H9 (cell line): ENCODE measurements at regions not wholly inside any gene's neighbourhood (a gene's known extent, or its start where the extent isn't known, plus 50 kb on each side); places are given as distances from the start of the nearest gene placed in this dataset.

Experiments
- DNase-seq: peaks from one replicate; pipeline ENCODE4 v3.0.0-alpha.2; 2017
- H2AFZ ChIP-seq: one replicate; pipeline ENCODE4 v1.6.1; 2013; ENCODE audit warnings: mild to moderate bottlenecking, low read length, control low read depth, moderate library complexity
- H2AK5ac ChIP-seq: 2 replicates; pipeline ENCODE4 v1.6.1; 2013; ENCODE audit warnings: low read length, control low read depth, mixed read lengths; ENCODE audit not compliant: insufficient read length
- H2BK120ac ChIP-seq: one replicate; pipeline ENCODE4 v1.6.1; 2013; ENCODE audit warnings: low read depth, mild to moderate bottlenecking, low read length, control low read depth, inconsistent platforms; ENCODE audit not compliant: poor library complexity, severe bottlenecking
- H2BK12ac ChIP-seq: 2 replicates; pipeline ENCODE4 v1.6.1; 2013; ENCODE audit warnings: low read length, control low read depth, mixed read lengths, low read depth; ENCODE audit not compliant: insufficient read length
- H2BK15ac ChIP-seq: 2 replicates; pipeline ENCODE4 v1.6.1; 2013; ENCODE audit warnings: low read depth, low read length, control low read depth
- H2BK20ac ChIP-seq: one replicate; pipeline ENCODE4 v1.6.1; 2013; ENCODE audit warnings: low read depth, mild to moderate bottlenecking, low read length, control low read depth, inconsistent platforms; ENCODE audit not compliant: poor library complexity, severe bottlenecking
- H2BK5ac ChIP-seq: 2 replicates; pipeline ENCODE4 v1.6.1; 2013; ENCODE audit warnings: low read length, control low read depth, mixed read lengths; ENCODE audit not compliant: insufficient read length
- H3K14ac ChIP-seq: 2 replicates; pipeline ENCODE4 v1.6.1; 2013; ENCODE audit warnings: low read length, control low read depth; ENCODE audit not compliant: insufficient read depth
- H3K18ac ChIP-seq: 2 replicates; pipeline ENCODE4 v1.6.1; 2013; ENCODE audit warnings: low read depth, mild to moderate bottlenecking, mixed read lengths, low read length, control low read depth; ENCODE audit not compliant: insufficient read length
- H3K23ac ChIP-seq: 2 replicates; pipeline ENCODE4 v1.6.1; 2013; ENCODE audit warnings: low read length, control low read depth, mixed read lengths, low read depth; ENCODE audit not compliant: insufficient read length
- H3K23me2 ChIP-seq: 2 replicates; pipeline ENCODE4 v1.6.1; 2013; ENCODE audit warnings: low read depth, mild to moderate bottlenecking, mixed read lengths, low read length, control low read depth; ENCODE audit not compliant: insufficient read length, poor library complexity, severe bottlenecking
- H3K27ac ChIP-seq: 2 replicates; pipeline ENCODE4 v1.5.1; 2013; ENCODE audit warnings: low read length, control low read depth, mixed read lengths, low read depth; ENCODE audit not compliant: insufficient read length
- H3K27me3 ChIP-seq: 2 replicates; pipeline ENCODE4 v1.6.1; 2013; ENCODE audit warnings: low read length, control low read depth, inconsistent platforms; ENCODE audit not compliant: insufficient read depth
- H3K4ac ChIP-seq: 2 replicates; pipeline ENCODE4 v1.6.1; 2013; ENCODE audit warnings: low read depth, mild to moderate bottlenecking, control low read depth, inconsistent platforms, low read length, moderate library complexity
- H3K4me1 ChIP-seq: 2 replicates; pipeline ENCODE4 v1.6.1; 2013; ENCODE audit warnings: low read length, control low read depth, inconsistent platforms; ENCODE audit not compliant: insufficient read depth
- H3K4me2 ChIP-seq: 2 replicates; pipeline ENCODE4 v1.6.1; 2013; ENCODE audit warnings: low read length, control low read depth, mixed read lengths; ENCODE audit not compliant: insufficient read length, insufficient read depth
- H3K56ac ChIP-seq: 2 replicates; pipeline ENCODE4 v1.6.1; 2013; ENCODE audit warnings: low read depth, mild to moderate bottlenecking, mixed read lengths, low read length, control low read depth; ENCODE audit not compliant: insufficient read length
- H3K79me1 ChIP-seq: 2 replicates; pipeline ENCODE4 v1.6.1; 2013; ENCODE audit warnings: low read depth, mild to moderate bottlenecking, moderate library complexity, low read length, control low read depth, inconsistent platforms; ENCODE audit not compliant: insufficient read depth, poor library complexity, severe bottlenecking
- H3K79me2 ChIP-seq: 2 replicates; pipeline ENCODE4 v1.6.1; 2013; ENCODE audit warnings: low read length, control low read depth, inconsistent platforms; ENCODE audit not compliant: insufficient read depth
- H3K9ac ChIP-seq: 2 replicates; pipeline ENCODE4 v1.6.1; 2013; ENCODE audit warnings: low read length, control low read depth, mixed read lengths; ENCODE audit not compliant: insufficient read length; ENCODE audit errors: extremely low read depth
- H3K9me3 ChIP-seq: one replicate; pipeline ENCODE4 v1.6.1; 2013; ENCODE audit warnings: low read depth, low read length, inconsistent platforms; ENCODE audit not compliant: control insufficient read depth
- H3T11ph ChIP-seq: one replicate; pipeline ENCODE4 v1.6.1; 2013; ENCODE audit warnings: mild to moderate bottlenecking, low read length, control low read depth, inconsistent platforms
- H4K20me1 ChIP-seq: one replicate; pipeline ENCODE4 v1.6.1; 2013; ENCODE audit not compliant: control insufficient read depth, insufficient read length, insufficient read depth
- H4K5ac ChIP-seq: 2 replicates; pipeline ENCODE4 v1.6.1; 2013; ENCODE audit warnings: low read depth, mild to moderate bottlenecking, mixed read lengths, low read length, control low read depth; ENCODE audit not compliant: insufficient read length
- H4K8ac ChIP-seq: replicated peaks from 2 replicates; pipeline ENCODE4 v1.6.1; 2013; ENCODE audit warnings: low read length, control low read depth, mixed read lengths, low read depth; ENCODE audit not compliant: insufficient read length
- H4K91ac ChIP-seq: 2 replicates; pipeline ENCODE4 v1.6.1; 2013; ENCODE audit warnings: low read depth, mild to moderate bottlenecking, moderate library complexity, mixed read lengths, low read length, control low read depth; ENCODE audit not compliant: insufficient read length
- H3K27ac Mint-ChIP-seq, 3 experiments: 2 replicates in 2 of 3; 3 replicates in 1 of 3; pipeline ENCODE4 v1.8.0; 2020 to 2021; ENCODE audit warnings: mixed read lengths in 3 of 3, mild to moderate bottlenecking in 1 of 3, moderate library complexity in 1 of 3
- H3K27me3 Mint-ChIP-seq: 2 replicates; pipeline ENCODE4 v1.8.0; 2021; ENCODE audit warnings: low read depth, mild to moderate bottlenecking, moderate library complexity, mixed read lengths
- H3K36me3 Mint-ChIP-seq, 3 experiments: 2 replicates in 2 of 3; 3 replicates in 1 of 3; pipeline ENCODE4 v1.8.0; 2020 to 2021; ENCODE audit warnings: low read depth in 3 of 3, mixed read lengths in 3 of 3; ENCODE audit not compliant: insufficient read depth in 1 of 3
- H3K4me1 Mint-ChIP-seq, 2 experiments: 2 replicates each; pipeline ENCODE4 v1.8.0; 2020; ENCODE audit warnings: mixed read lengths in 2 of 2
- H3K4me3 Mint-ChIP-seq, 2 experiments: 2 replicates in 1 of 2; 3 replicates in 1 of 2; pipeline ENCODE4 v1.8.0; 2020 to 2021; ENCODE audit warnings: mild to moderate bottlenecking in 2 of 2, mixed read lengths in 2 of 2, moderate library complexity in 1 of 2
- H3K9me3 Mint-ChIP-seq, 2 experiments: 2 replicates in 1 of 2; 3 replicates in 1 of 2; pipeline ENCODE4 v1.8.0; 2020; ENCODE audit warnings: mild to moderate bottlenecking in 2 of 2, mixed read lengths in 2 of 2, moderate library complexity in 1 of 2
- CTCF ChIP-seq: fragments of 200-600 bp; sonication (generic); conservative IDR thresholded peaks from 3 replicates; pipeline ENCODE4 v1.8.0; 2021; ENCODE audit warnings: antibody characterized with exemption, mild to moderate bottlenecking
- WGBS: extraction: QIAGEN DNeasy Blood & Tissue Kit; methylation state at CpG from one replicate; pipeline ENCODE4 v1.1.7; 2013; ENCODE audit warnings: missing lambda C conversion rate, low lambda C conversion rate, mixed read lengths; ENCODE audit not compliant: insufficient read length; ENCODE audit errors: extremely low coverage; 5-methylcytosine and 5-hydroxymethylcytosine counted together

DNA sequence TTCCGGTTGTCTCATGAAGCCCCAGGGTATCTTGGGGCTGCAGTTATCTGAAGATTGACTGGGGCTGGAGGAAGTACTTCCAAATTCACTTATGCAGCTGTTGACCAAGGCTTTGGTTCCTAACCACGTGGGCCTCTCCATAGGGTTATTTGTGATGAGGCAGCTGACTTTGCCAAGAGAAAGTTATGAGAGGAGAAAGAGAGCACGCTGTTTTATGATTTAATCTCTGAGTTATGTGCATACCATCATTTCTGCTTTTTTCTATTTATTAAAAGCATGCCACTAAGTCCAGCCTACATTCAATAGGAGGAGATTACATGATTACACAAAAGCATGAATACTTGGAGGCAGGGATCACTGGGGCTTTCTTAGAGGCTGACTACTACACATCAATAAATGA lies 215.5 kb downstream of the NHLRC3 start:
- H3K36me3 Mint-ChIP-seq = no peaks in the 10 kb centered on the region

More for the DNA sequence above, 215.5 kb downstream of the NHLRC3 start:
- H2BK5ac ChIP-seq = no peak overlapping the region
- H2BK15ac ChIP-seq = no peak overlapping the region
- no peak overlapping the region for H3K9ac ChIP-seq
- H2BK20ac ChIP-seq = no peak overlapping the region
- H3K23ac ChIP-seq = no peak overlapping the region
- no peak for TF ChIP-seq CTCF
- no peak overlapping the region for H2AK5ac ChIP-seq
- no peaks in the 10 kb centered on the region for H3K79me1 ChIP-seq
- H3K27ac ChIP-seq = no peak overlapping the region
- H3K9me3 Mint-ChIP-seq = no peaks in the 10 kb centered on the region
- no peak overlapping the region for H3K4me3 Mint-ChIP-seq
- no peak overlapping the region for H4K91ac ChIP-seq
- no CpG with 5 or more reads among the region's 3 CpGs for WGBS
- no peak overlapping the region for H3K56ac ChIP-seq
- no peaks in the 10 kb centered on the region for H3K23me2 ChIP-seq
- H3K27me3 Mint-ChIP-seq = peaks cover 2% of the 10 kb centered on the region; the same call in 1 of the 2 replicates
- no peak overlapping the region for H2BK12ac ChIP-seq
- DNase-seq = no peak
- H2BK120ac ChIP-seq = no peak overlapping the region
- no peak overlapping the region for H3K4ac ChIP-seq
- H4K5ac ChIP-seq = no peak overlapping the region
- no peak overlapping the region for H3K27ac Mint-ChIP-seq
- no peak overlapping the region for H3K14ac ChIP-seq
- H3T11ph ChIP-seq = no peak overlapping the region
- peaks cover 0 to 2% of the 10 kb centered on the region in 2 experiments; a peak in 1 of 4 replicates for H3K4me1 Mint-ChIP-seq
- H2AFZ ChIP-seq = no peak overlapping the region
- H3K9me3 ChIP-seq = no peaks in the 10 kb centered on the region
- H4K20me1 ChIP-seq = no peaks in the 10 kb centered on the region
- H3K27me3 ChIP-seq = no peaks in the 10 kb centered on the region
- H4K8ac ChIP-seq = no peak overlapping the region
- H3K79me2 ChIP-seq = no peaks in the 10 kb centered on the region
- no peak overlapping the region for H3K4me2 ChIP-seq
- H3K4me1 ChIP-seq = no peaks in the 10 kb centered on the region
- H3K18ac ChIP-seq = no peak overlapping the region
